ENCODE measurements at regions not wholly inside any gene's neighbourhood (a gene's known extent, or its start where the extent isn't known, plus 50 kb on each side); places are given as distances from the start of the nearest gene placed in this dataset.

- no peak for DNase-seq
These were observed 54.5 kb upstream of the ANKFN1 start for GRCh38 chr17:56098746-56099145.

- DNase-seq = no peak
These were observed 53.6 kb upstream of the ANKFN1 start for GRCh38 chr17:56099649-56100048.

Data from stimulated activated CD8-positive, alpha-beta memory T cell treated with anti-CD3 and anti-CD28 coated beads, Interleukin-4, amount 100 ng/mL, for 48 hours (primary cell).